K562 (cell line): ENCODE measurements at regions not wholly inside any gene's neighbourhood (a gene's known extent, or its start where the extent isn't known, plus 50 kb on each side); places are given as distances from the start of the nearest gene placed in this dataset.
A peak's percentile ranks its signal among the peaks of the same experiment; 100 is the strongest.

ENCODE experiments used
- ATAC-seq: fragments of 200-7000 bp; cut with Tn5 transposase; 3 replicates; pipeline ENCODE4 v1.9.1; 2020; ENCODE audit warnings: moderate library complexity
- BruUV-seq: library from RNA; stranded (reverse); fragments of 400-500 nt; replicated peaks from 2 replicates; lab custom pipeline; 2021; lab: Mats Ljungman, UMichigan
- CTCF ChIA-PET: fragments of 300-600 bp; formaldehyde crosslinking; extraction: SDS; loops from one replicate; lab custom pipeline; 2021; ENCODE audit warnings: low intra/inter-chr PET ratio; lab: Yijun Ruan, JAX
- POLR2A ChIA-PET: fragments of 300-600, 350-650 bp; sonication (Branson Sonifier 250); formaldehyde crosslinking; extraction: SDS; loops from one replicate; lab custom pipeline; 2021; ENCODE audit warnings: antibody characterized with exemption, inconsistent platforms; lab: Yijun Ruan, JAX
- DNase-seq, 4 experiments: peaks; one replicate each; pipeline versions ENCODE4 v3.0.0 to v3.0.0-alpha.2; 2011 to 2018; ENCODE audit warnings: low spot score in 3 of 4, mixed read lengths in 3 of 4; ENCODE audit errors: extremely low read depth in 1 of 4
- FAIRE-seq: peaks from 2 replicates; lab custom pipeline; 2011; peaks lifted over from hg19 to GRCh38; lab: Jason Lieb, UNC
- H2AFZ ChIP-seq: 2 replicates; pipeline ENCODE4 v1.6.0; 2011; ENCODE audit warnings: low read depth, low read length, control low read depth, inconsistent platforms
- H3K27ac ChIP-seq: fragments of 200-600 bp; 3 replicates; pipeline ENCODE4 v1.8.0; 2011; ENCODE audit warnings: low read depth, mild to moderate bottlenecking, control low read depth, inconsistent platforms, low read length, moderate library complexity, mixed read lengths; ENCODE audit errors: extremely low read depth
- H3K27me3 ChIP-seq, 2 experiments: fragments of 300-600 bp in 1 of 2; 2 replicates in 1 of 2; 3 replicates in 1 of 2; pipeline versions ENCODE4 v1.6.0 to v1.8.0; 2011; ENCODE audit warnings: inconsistent platforms in 2 of 2, low read length in 2 of 2, mild to moderate bottlenecking in 1 of 2, mixed read lengths in 1 of 2, moderate library complexity in 1 of 2; ENCODE audit not compliant: control insufficient read depth in 2 of 2, insufficient read depth in 2 of 2
- H3K36me3 ChIP-seq: fragments of 300-600 bp; 3 replicates; pipeline ENCODE4 v1.8.0; 2011; ENCODE audit warnings: mild to moderate bottlenecking, low read length, inconsistent platforms; ENCODE audit not compliant: control insufficient read depth, insufficient read depth
- H3K4me1 ChIP-seq, 2 experiments: fragments of 200-600 bp in 1 of 2; replicated peaks in 1 of 2; 2 replicates in 1 of 2; 3 replicates in 1 of 2; pipeline versions ENCODE4 v1.5.1 to v1.8.0; 2011; ENCODE audit warnings: inconsistent platforms in 2 of 2, low read length in 2 of 2, mild to moderate bottlenecking in 1 of 2, mixed read lengths in 1 of 2, moderate library complexity in 1 of 2; ENCODE audit not compliant: control insufficient read depth in 2 of 2, insufficient read depth in 2 of 2
- H3K4me2 ChIP-seq: 2 replicates; pipeline ENCODE4 v1.6.1; 2011; ENCODE audit warnings: low read length, control low read depth, inconsistent platforms, mixed read lengths; ENCODE audit not compliant: insufficient read depth
- H3K4me3 ChIP-seq: fragments of 200-600 bp; sonication (generic), shearing (Covaris generic); 2 replicates; pipeline ENCODE4 v1.5.1; 2016; ENCODE audit warnings: control low read depth, inconsistent platforms
- H3K79me2 ChIP-seq: fragments of 200-600 bp; 3 replicates; pipeline ENCODE4 v1.8.0; 2011; ENCODE audit warnings: low read length, inconsistent platforms; ENCODE audit not compliant: control insufficient read depth, insufficient read depth
- H3K9ac ChIP-seq, 2 experiments: 2 replicates each; pipeline versions ENCODE4 v1.6.0 to v1.6.1; 2011; ENCODE audit warnings: low read depth in 2 of 2, low read length in 2 of 2, control low read depth in 1 of 2, inconsistent platforms in 1 of 2, mild to moderate bottlenecking in 1 of 2, mixed read lengths in 1 of 2; ENCODE audit not compliant: insufficient read depth in 1 of 2
- H3K9me1 ChIP-seq: one replicate; pipeline ENCODE4 v1.6.0; 2011; ENCODE audit warnings: inconsistent platforms, mild to moderate bottlenecking, low read length, moderate library complexity; ENCODE audit not compliant: control insufficient read depth, insufficient read depth
- H3K9me3 ChIP-seq: replicated peaks from 2 replicates; pipeline ENCODE4 v1.5.1; 2011; ENCODE audit warnings: low read depth, low read length, inconsistent platforms; ENCODE audit not compliant: control insufficient read depth, insufficient read depth
- H4K20me1 ChIP-seq: replicated peaks from 2 replicates; pipeline ENCODE4 v1.6.1; 2011; ENCODE audit warnings: low read length, inconsistent platforms, mixed read lengths; ENCODE audit not compliant: control insufficient read depth, insufficient read depth
- CBX3 ChIP-seq, 2 experiments: IDR thresholded peaks; 1 replicate in 1 of 2; 2 replicates in 1 of 2; pipeline ENCODE4 v1.6.1; 2012; ENCODE audit warnings: inconsistent platforms in 2 of 2, low read length in 2 of 2, borderline replicate concordance in 1 of 2, control low read depth in 1 of 2
- DNMT1 ChIP-seq: fragments of 450-650 bp; IDR thresholded peaks from 2 replicates; pipeline ENCODE4 v1.6.1; 2016; ENCODE audit warnings: antibody characterized with exemption, mild to moderate bottlenecking
- FOSL1 ChIP-seq: fragments of 200-800 bp; sonication (Bioruptor generic); conservative IDR thresholded peaks from 2 replicates; pipeline ENCODE4 v1.6.1; 2016; ENCODE audit warnings: missing genetic modification characterization, missing compliant biosample characterization
- KDM2B ChIP-seq: fragments of 250-450 bp; sonication (Bioruptor Pico); IDR thresholded peaks from 2 replicates; pipeline ENCODE4 v1.8.0; 2021; ENCODE audit warnings: mild to moderate bottlenecking, moderate library complexity
- KLF10 ChIP-seq: fragments of 250-450 bp; sonication (Bioruptor Pico); IDR thresholded peaks from 2 replicates; pipeline ENCODE4 v1.6.1; 2021; ENCODE audit warnings: matching md5 sums
- NFIC ChIP-seq: fragments of 450-650 bp; IDR thresholded peaks from 2 replicates; pipeline ENCODE4 v1.6.1; 2017; ENCODE audit warnings: mild to moderate bottlenecking, inconsistent platforms
- NUFIP1 ChIP-seq: fragments of 450-650 bp; IDR thresholded peaks from 2 replicates; pipeline ENCODE4 v1.6.1; 2018; ENCODE audit not compliant: partially characterized antibody
- PYGO2 ChIP-seq: fragments of 450-650 bp; IDR thresholded peaks from 2 replicates; pipeline ENCODE4 v1.6.1; 2016; ENCODE audit warnings: mild to moderate bottlenecking, missing genetic modification characterization, moderate library complexity, missing compliant biosample characterization
- RBM14 ChIP-seq: fragments of 200-400 bp; formaldehyde crosslinking; IDR thresholded peaks from 2 replicates; pipeline ENCODE4 v1.6.1; 2018; ENCODE audit warnings: low read depth, mild to moderate bottlenecking, low read length, moderate library complexity, borderline replicate concordance; ENCODE audit not compliant: insufficient read depth
- ZC3H11A ChIP-seq: IDR thresholded peaks from 2 replicates; pipeline ENCODE4 v1.6.1; 2012; ENCODE audit warnings: low read depth, low read length, improper control_type of control experiment
- ZNF12 ChIP-seq: sonication (generic); formaldehyde crosslinking; IDR thresholded peaks from 2 replicates; pipeline ENCODE4 v1.4.0; 2020; ENCODE audit warnings: mild to moderate bottlenecking, missing genetic modification reagents
- WGBS: fragments of 100-300 bp; shearing (Covaris generic); methylation state at CpG from one replicate; pipeline ENCODE4 v1.1.6; 2016; ENCODE audit warnings: low coverage, mixed read lengths; ENCODE audit not compliant: insufficient coverage; ENCODE audit errors: missing lambda C conversion rate; 5-methylcytosine and 5-hydroxymethylcytosine counted together
- in situ Hi-C: fragments of 300-500 bp; cut with MboI; formaldehyde crosslinking; loops from 4 replicates; pipeline ENCODE4 v1.15.0; 2018; ENCODE audit warnings: inconsistent platforms, mixed read lengths
- intact Hi-C: fragments of 100-400 bp; cut with micrococcal nuclease; formaldehyde crosslinking; loops from 2 replicates; pipeline ENCODE4 v1.14.2; 2022
- TF ChIP-seq, protein P1 (sequence below): fragments of 450-650 bp; IDR thresholded peaks from 2 replicates; pipeline ENCODE4 v1.6.1; 2016; ENCODE audit warnings: low read depth, mild to moderate bottlenecking, moderate library complexity
- TF ChIP-seq, protein P2 (sequence below): sonication (generic); formaldehyde crosslinking; IDR thresholded peaks from 2 replicates; pipeline ENCODE4 v1.8.0; 2023; ENCODE audit warnings: mild to moderate bottlenecking, missing genetic modification reagents
- TF ChIP-seq, protein P3 (sequence below): fragments of 450-650 bp; IDR thresholded peaks from 2 replicates; pipeline ENCODE4 v1.6.1; 2016

DNA sequence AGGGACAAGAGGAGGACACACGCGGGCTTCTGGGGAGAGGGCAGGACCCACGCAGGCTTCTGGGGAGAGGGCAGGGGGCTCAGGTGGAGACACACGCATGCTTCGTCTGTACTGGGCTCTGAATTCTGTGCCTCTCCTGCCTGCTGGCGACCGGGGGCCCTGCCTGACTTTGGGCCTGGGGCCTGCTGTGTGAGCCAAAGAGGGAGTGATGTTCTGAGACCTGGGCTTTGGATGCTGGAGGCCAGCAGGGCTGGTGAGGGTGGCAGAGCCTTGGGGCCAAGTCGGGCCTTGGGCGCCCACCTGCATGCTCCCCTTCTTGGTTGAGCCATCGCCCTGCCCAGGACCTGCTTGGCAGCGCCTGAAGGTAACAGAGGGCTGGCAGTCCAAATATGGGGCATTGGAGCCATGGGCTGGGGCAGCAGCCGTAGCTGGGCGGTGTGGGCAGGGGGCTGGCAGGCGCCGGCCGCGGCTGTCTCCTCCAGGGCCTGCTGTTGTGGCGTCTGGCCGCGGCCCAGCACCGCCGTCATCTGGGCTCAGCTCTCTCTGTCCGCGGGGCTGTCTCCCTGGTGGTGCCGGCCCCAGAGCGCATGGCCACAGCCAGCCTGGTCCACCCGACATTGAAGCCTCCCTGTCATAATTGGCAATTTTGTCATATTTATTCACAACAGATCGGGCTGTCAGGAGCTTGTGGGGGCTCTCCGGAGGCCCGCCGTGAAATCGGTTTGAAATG lies 78.9 kb downstream of the UNCX start (continued):
- TF ChIP-seq CBX3 (IDR thresholded peaks at IDR 0.05; ENCODE audit: borderline replicate concordance in 1 of 2, low read length in 2 of 2) (no peak), KLF10 (CRISPR knock-in tag) (no peak), FOSL1 (tag) (no peak), RBM14 (no peak), NFIC (no peak)
- TF ChIP-seq, protein P1, sequence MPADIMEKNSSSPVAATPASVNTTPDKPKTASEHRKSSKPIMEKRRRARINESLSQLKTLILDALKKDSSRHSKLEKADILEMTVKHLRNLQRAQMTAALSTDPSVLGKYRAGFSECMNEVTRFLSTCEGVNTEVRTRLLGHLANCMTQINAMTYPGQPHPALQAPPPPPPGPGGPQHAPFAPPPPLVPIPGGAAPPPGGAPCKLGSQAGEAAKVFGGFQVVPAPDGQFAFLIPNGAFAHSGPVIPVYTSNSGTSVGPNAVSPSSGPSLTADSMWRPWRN, result no peak

DNA sequence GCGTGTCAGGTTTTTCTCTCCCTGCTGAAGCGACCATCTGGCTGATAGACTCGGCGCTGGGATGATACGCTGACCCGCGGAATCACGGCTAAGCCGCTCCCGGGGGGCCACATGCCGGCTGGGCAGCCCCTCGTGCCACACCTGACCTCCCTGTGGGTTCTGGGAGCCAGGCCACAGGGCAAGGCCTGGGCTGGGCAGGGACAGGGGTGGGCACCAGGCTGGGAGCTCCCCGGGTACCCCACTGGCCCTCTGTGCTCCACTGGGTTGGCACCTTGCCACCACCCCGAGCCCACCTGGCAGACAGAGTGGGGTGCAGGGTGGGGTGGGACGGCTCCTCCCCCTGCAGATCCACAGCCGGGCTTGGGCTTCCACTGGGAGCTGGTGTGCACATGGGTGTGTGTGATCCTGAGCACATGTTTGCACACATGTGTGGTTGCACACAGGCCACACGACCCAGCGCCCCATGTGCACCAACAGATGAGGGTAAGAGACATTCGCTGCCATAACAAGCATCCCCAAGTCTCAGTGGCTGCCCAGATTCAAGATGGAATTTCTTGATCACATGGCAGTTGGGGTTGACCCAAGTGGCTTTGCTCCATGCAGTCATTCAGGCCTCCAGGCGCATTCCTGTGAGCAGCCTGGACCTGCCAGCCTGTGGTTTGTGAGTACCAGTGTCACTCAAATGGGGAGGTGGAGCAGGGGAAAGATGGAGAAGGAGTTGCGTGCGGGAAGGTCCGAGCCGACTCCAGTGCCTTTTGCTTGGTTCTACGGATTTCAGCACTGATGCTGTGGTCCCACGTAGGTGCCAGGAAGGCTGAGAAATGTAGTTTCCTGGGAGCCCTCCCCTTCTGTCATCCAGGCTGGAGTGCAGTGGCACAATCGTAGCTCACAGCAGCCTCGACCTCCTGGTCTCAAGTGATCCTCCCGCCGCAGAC lies 79.7 kb downstream of the UNCX start:
- under 1% methylated on average over 30 of the region's 30 CpGs for WGBS
- H3K4me2 ChIP-seq, result no peak overlapping the region
- no peak for FAIRE-seq

More for the DNA sequence above, 79.7 kb downstream of the UNCX start:
- CTCF ChIA-PET, result no interaction called here
- no peak for TF ChIP-seq NUFIP1
- TF ChIP-seq KDM2B (CRISPR knock-in tag), result no peak
- no peak for TF ChIP-seq DNMT1
- TF ChIP-seq, protein P2, sequence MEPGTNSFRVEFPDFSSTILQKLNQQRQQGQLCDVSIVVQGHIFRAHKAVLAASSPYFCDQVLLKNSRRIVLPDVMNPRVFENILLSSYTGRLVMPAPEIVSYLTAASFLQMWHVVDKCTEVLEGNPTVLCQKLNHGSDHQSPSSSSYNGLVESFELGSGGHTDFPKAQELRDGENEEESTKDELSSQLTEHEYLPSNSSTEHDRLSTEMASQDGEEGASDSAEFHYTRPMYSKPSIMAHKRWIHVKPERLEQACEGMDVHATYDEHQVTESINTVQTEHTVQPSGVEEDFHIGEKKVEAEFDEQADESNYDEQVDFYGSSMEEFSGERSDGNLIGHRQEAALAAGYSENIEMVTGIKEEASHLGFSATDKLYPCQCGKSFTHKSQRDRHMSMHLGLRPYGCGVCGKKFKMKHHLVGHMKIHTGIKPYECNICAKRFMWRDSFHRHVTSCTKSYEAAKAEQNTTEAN, result no peak
- TF ChIP-seq, protein P3, sequence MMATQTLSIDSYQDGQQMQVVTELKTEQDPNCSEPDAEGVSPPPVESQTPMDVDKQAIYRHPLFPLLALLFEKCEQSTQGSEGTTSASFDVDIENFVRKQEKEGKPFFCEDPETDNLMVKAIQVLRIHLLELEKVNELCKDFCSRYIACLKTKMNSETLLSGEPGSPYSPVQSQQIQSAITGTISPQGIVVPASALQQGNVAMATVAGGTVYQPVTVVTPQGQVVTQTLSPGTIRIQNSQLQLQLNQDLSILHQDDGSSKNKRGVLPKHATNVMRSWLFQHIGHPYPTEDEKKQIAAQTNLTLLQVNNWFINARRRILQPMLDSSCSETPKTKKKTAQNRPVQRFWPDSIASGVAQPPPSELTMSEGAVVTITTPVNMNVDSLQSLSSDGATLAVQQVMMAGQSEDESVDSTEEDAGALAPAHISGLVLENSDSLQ, result peak; percentile 73
- no peak for TF ChIP-seq PYGO2 (tag)
- no peak for TF ChIP-seq NFIC
- peak; percentile 37; the same call in 1 of the 2 replicates for TF ChIP-seq ZNF12 (CRISPR knock-in tag)
- no peak for TF ChIP-seq ZC3H11A
- no peaks in the 10 kb centered on the region for H3K79me2 ChIP-seq
- intact Hi-C loops, result no loop called here
- peaks cover 0 to 3% of the 10 kb centered on the region in 2 experiments; a peak in 1 of 5 replicates for H3K4me1 ChIP-seq
- H2AFZ ChIP-seq, result no peak overlapping the region
- no peaks in the 10 kb centered on the region for H3K36me3 ChIP-seq
- POLR2A ChIA-PET, result interaction anchor here (0.8 kb wide), 1 partner anchor 11 kb away, joined by 3 read pairs; no protein-coding TSS in a partner anchor
- H3K27me3 ChIP-seq, result peaks cover 13 to 52% of the 10 kb centered on the region in 2 experiments; a peak in 4 of 5 replicates
- no peak overlapping the region for H3K27ac ChIP-seq
- in situ Hi-C loops, result no loop called here
- H3K9me3 ChIP-seq, result no peaks in the 10 kb centered on the region
- H3K9ac ChIP-seq, result no peak overlapping the region
- H3K4me3 ChIP-seq, result no peak overlapping the region
- no peaks in the 10 kb centered on the region for H4K20me1 ChIP-seq
- no TSS peak for BruUV-seq
- DNase-seq, result no peak
- H3K9me1 ChIP-seq, result no peaks in the 10 kb centered on the region
- no peak for ATAC-seq
